ENCODE measurements at regions not wholly inside any gene's neighbourhood (a gene's known extent, or its start where the extent isn't known, plus 50 kb on each side); places are given as distances from the start of the nearest gene placed in this dataset.

- H3K9me3 ChIP-seq (ENCODE audit: control insufficient read depth, insufficient read depth, low read length), result no peaks in the 10 kb centered on the region
- H3K4me1 ChIP-seq (ENCODE audit: control insufficient read depth, low read length), result no peaks in the 10 kb centered on the region
- H4K20me1 ChIP-seq (ENCODE audit: control insufficient read depth, insufficient read depth, low read depth, low read length), result no peaks in the 10 kb centered on the region
- H3K79me2 ChIP-seq (ENCODE audit: control insufficient read depth, low read length), result no peaks in the 10 kb centered on the region
- H3F3A ChIP-seq (ENCODE audit: control insufficient read depth, insufficient read depth), result no peaks in the 10 kb centered on the region
- H3K27ac ChIP-seq (ENCODE audit: low read depth, low read length), result no peak overlapping the region
- H3K36me3 ChIP-seq (ENCODE audit: control insufficient read depth, low read length), result no peaks in the 10 kb centered on the region
- no peaks in the 10 kb centered on the region for H3K27me3 ChIP-seq (ENCODE audit: control insufficient read depth, low read length)
- H3K4me3 ChIP-seq (ENCODE audit: low read length), result no peak overlapping the region
- TF ChIP-seq EZH2phosphoT487 (IDR thresholded peaks at IDR 0.05; ENCODE audit: borderline replicate concordance, low read length) (no peak), CTCF (IDR thresholded peaks at IDR 0.05; ENCODE audit: low read depth, low read length, poor library complexity, severe bottlenecking) (no peak)
- H3K9me2 ChIP-seq (replicated peaks; ENCODE audit: control insufficient read depth, low read length), result no peaks in the 10 kb centered on the region
- no peak overlapping the region for H3K4me2 ChIP-seq (ENCODE audit: low read length)
Observed at GRCh38 chr10:80986596-80986995, 448.9 kb downstream of the SH2D4B start.

DNA sequence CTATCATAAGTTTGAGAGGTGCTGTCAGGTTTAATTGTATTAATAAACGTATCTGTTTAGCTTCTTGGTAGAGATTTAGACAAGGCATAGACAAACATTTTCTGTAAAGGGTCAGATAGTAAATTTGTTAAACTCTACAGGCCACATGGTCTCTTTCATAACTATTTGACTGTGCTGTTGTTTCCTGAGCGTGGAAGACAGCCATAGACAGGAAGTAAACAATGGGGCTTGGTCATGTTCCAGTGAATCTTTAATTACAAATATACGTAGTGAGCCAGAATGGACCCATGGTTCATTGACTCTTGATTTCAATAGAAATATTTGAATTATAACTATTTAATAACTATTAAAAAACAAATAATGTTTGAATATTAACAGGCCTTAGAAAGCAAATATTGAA, 451.1 kb downstream of the SH2D4B start:
- no peaks in the 10 kb centered on the region for H3F3A ChIP-seq (ENCODE audit: control insufficient read depth, insufficient read depth)
- no peak overlapping the region for H3K4me2 ChIP-seq (ENCODE audit: low read length)
- H3K27ac ChIP-seq (ENCODE audit: low read depth, low read length), result no peak overlapping the region
- H3K4me3 ChIP-seq (ENCODE audit: low read length), result no peak overlapping the region
- no peaks in the 10 kb centered on the region for H3K4me1 ChIP-seq (ENCODE audit: control insufficient read depth, low read length)
- no peaks in the 10 kb centered on the region for H3K36me3 ChIP-seq (ENCODE audit: control insufficient read depth, low read length)
- H3K9me2 ChIP-seq (replicated peaks; ENCODE audit: control insufficient read depth, low read length), result no peaks in the 10 kb centered on the region
- TF ChIP-seq CTCF (IDR thresholded peaks at IDR 0.05; ENCODE audit: low read depth, low read length, poor library complexity, severe bottlenecking) (no peak), EZH2phosphoT487 (IDR thresholded peaks at IDR 0.05; ENCODE audit: borderline replicate concordance, low read length) (no peak)
- H3K9me3 ChIP-seq (ENCODE audit: control insufficient read depth, insufficient read depth, low read length), result no peaks in the 10 kb centered on the region
- no peaks in the 10 kb centered on the region for H3K79me2 ChIP-seq (ENCODE audit: control insufficient read depth, low read length)
- H3K27me3 ChIP-seq (ENCODE audit: control insufficient read depth, low read length), result no peaks in the 10 kb centered on the region
- H4K20me1 ChIP-seq (ENCODE audit: control insufficient read depth, insufficient read depth, low read depth, low read length), result no peaks in the 10 kb centered on the region

DNA sequence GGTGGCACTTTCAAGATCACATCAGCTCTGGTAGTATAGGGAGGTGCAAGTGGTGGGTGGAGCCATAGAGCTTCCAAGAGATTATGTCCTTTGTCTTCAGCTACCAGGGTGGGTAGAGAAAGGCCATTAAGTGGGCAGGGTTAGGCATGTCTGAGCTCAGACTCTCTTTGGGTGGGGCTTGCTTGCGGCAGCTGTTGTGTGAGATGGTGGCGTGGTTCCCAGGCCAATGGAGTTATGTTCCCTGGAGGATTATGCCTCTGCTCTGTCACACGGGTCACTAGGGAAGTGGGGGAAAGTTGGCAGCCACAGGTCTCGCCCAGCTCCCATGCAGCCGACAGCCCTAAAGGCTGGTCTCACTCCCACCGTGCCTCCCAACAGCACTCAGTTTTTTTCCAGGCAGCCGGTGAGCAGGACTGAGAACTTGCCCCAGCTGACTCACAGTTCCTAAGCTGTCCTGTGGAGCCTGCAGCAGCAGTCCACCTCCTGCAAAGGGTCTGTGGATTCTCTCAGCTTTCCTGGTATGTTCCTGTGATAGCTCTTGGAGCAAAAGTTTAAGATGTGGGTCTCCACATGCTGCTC, 459.0 kb downstream of the SH2D4B start:
- Histone ChIP-seq H3K9me2 (replicated peaks; ENCODE audit: control insufficient read depth, low read length) (no peaks in the 10 kb centered on the region), H3K79me2 (ENCODE audit: control insufficient read depth, low read length) (no peaks in the 10 kb centered on the region), H3K4me3 (ENCODE audit: low read length) (no peak overlapping the region), H3K27me3 (ENCODE audit: control insufficient read depth, low read length) (no peaks in the 10 kb centered on the region), H3K4me2 (ENCODE audit: low read length) (no peak overlapping the region), H3K27ac (ENCODE audit: low read depth, low read length) (no peak overlapping the region), H4K20me1 (ENCODE audit: control insufficient read depth, insufficient read depth, low read depth, low read length) (no peaks in the 10 kb centered on the region), H3K4me1 (ENCODE audit: control insufficient read depth, low read length) (no peaks in the 10 kb centered on the region), H3K9me3 (ENCODE audit: control insufficient read depth, insufficient read depth, low read length) (no peaks in the 10 kb centered on the region), H3K36me3 (ENCODE audit: control insufficient read depth, low read length) (no peaks in the 10 kb centered on the region), H3F3A (ENCODE audit: control insufficient read depth, insufficient read depth) (no peaks in the 10 kb centered on the region)
- TF ChIP-seq CTCF (IDR thresholded peaks at IDR 0.05; ENCODE audit: low read depth, low read length, poor library complexity, severe bottlenecking) (no peak), EZH2phosphoT487 (IDR thresholded peaks at IDR 0.05; ENCODE audit: borderline replicate concordance, low read length) (no peak)

Measured in DOHH2 (cell line).